ENCODE measurements at regions not wholly inside any gene's neighbourhood (a gene's known extent, or its start where the extent isn't known, plus 50 kb on each side); places are given as distances from the start of the nearest gene placed in this dataset.

DNA sequence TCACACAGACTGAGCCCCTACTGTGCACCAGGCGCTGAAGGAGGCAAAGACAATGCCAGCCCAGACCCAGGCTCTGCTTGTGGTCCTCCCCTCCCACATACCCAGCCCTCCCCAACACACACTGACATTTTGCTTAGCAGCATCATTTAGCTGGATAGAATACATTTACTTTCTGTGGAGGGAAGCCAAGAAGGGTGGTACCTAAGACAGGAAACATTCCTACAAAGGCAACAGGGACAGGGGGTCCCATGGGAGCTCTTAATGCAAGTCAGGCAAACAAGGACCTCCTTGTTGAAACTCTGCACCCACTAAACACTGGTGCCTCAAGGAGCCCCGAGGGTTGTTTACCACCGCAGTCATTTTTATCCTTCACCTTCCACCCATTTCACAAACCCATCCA, 77.0 kb upstream of the ZNF507 start:
- no peak for DNase-seq (ENCODE audit: low spot score)
- H3K36me3 Mint-ChIP-seq (ENCODE audit: low read depth, unreplicated experiment), result no peaks in the 10 kb centered on the region
- H3K27ac Mint-ChIP-seq (ENCODE audit: unreplicated experiment), result no peak overlapping the region
- no peaks in the 10 kb centered on the region for H3K4me1 Mint-ChIP-seq (ENCODE audit: unreplicated experiment)
- peaks cover 4% of the 10 kb centered on the region for H3K27me3 Mint-ChIP-seq (ENCODE audit: unreplicated experiment)
- TF ChIP-seq, protein P1, sequence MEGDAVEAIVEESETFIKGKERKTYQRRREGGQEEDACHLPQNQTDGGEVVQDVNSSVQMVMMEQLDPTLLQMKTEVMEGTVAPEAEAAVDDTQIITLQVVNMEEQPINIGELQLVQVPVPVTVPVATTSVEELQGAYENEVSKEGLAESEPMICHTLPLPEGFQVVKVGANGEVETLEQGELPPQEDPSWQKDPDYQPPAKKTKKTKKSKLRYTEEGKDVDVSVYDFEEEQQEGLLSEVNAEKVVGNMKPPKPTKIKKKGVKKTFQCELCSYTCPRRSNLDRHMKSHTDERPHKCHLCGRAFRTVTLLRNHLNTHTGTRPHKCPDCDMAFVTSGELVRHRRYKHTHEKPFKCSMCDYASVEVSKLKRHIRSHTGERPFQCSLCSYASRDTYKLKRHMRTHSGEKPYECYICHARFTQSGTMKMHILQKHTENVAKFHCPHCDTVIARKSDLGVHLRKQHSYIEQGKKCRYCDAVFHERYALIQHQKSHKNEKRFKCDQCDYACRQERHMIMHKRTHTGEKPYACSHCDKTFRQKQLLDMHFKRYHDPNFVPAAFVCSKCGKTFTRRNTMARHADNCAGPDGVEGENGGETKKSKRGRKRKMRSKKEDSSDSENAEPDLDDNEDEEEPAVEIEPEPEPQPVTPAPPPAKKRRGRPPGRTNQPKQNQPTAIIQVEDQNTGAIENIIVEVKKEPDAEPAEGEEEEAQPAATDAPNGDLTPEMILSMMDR (IDR thresholded peaks at IDR 0.05; ENCODE audit: unreplicated experiment), result no peak
- H3K9me3 Mint-ChIP-seq (ENCODE audit: unreplicated experiment), result no peaks in the 10 kb centered on the region
- no peak overlapping the region for H3K4me3 Mint-ChIP-seq (ENCODE audit: unreplicated experiment)

DNA sequence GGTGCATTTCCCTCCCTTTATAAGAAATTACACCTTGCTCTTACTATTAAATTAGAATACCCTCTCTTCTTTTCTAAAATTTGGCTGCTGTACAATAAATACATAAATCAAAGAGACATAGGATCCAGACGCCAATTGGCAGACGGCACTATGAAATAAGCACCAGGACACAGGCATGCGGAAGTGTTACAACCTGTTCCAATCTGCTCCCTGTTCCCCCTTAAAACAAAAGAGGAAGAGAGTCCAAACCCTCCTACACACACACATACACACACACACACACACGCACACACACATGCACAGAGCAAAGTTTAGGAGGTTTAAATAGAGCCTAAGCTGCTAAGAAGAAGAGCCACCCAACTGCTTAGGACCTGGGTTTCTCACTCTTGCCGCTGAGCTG, 75.6 kb upstream of the ZNF507 start:
- Mint-ChIP-seq H3K27me3 (ENCODE audit: unreplicated experiment) (peaks cover 4% of the 10 kb centered on the region), H3K27ac (ENCODE audit: unreplicated experiment) (no peak overlapping the region), H3K4me1 (ENCODE audit: unreplicated experiment) (no peaks in the 10 kb centered on the region), H3K9me3 (ENCODE audit: unreplicated experiment) (no peaks in the 10 kb centered on the region), H3K4me3 (ENCODE audit: unreplicated experiment) (no peak overlapping the region), H3K36me3 (ENCODE audit: low read depth, unreplicated experiment) (no peaks in the 10 kb centered on the region)
- DNase-seq (ENCODE audit: low spot score), result no peak
- TF ChIP-seq, protein P1 (IDR thresholded peaks at IDR 0.05; ENCODE audit: unreplicated experiment), result no peak

DNA sequence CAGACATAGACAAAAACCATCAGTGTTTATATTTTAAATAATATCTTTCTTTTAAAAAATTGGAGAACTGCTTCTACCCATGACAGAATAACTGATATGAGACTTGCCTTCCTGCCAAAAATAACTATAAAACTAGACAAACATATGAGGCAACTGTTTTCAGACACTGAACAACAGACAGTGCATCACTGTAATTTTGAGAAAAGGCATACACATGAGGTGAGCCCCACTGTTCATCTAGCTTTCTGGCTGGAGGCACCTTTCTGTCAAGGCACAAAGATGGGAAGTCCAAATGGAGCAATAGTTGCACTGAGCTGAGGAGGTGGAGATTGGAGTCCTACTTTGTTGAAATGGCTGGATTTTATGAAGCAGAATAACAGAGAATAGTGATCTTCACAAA, 71.9 kb upstream of the ZNF507 start:
- no peak for DNase-seq (ENCODE audit: low spot score)
- Mint-ChIP-seq H3K4me1 (ENCODE audit: unreplicated experiment) (no peaks in the 10 kb centered on the region), H3K27ac (ENCODE audit: unreplicated experiment) (no peak overlapping the region), H3K27me3 (ENCODE audit: unreplicated experiment) (peaks cover 2% of the 10 kb centered on the region), H3K9me3 (ENCODE audit: unreplicated experiment) (no peaks in the 10 kb centered on the region), H3K36me3 (ENCODE audit: low read depth, unreplicated experiment) (no peaks in the 10 kb centered on the region), H3K4me3 (ENCODE audit: unreplicated experiment) (no peak overlapping the region)
- TF ChIP-seq, protein P1 (IDR thresholded peaks at IDR 0.05; ENCODE audit: unreplicated experiment), result no peak

DNA sequence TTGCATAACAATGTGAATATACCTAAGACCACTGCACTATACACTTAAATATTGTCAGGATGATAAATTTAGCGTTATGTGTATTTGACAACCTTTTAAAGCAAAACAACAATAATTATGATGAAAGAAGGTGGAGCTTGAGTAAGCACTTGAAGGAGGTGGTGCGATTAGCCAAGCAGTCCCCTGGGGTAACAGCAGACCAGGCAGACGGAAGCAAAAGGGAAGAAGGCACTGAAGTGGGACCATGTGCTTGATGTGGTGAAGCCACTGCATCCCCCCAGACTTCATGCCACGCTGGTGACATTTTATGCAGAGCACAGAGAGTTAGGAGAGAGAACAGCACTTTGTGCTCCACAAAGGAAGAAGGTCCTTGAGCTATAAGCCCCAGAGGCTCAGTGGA, 58.3 kb upstream of the ZNF507 start:
- no peak overlapping the region for H3K27ac Mint-ChIP-seq (ENCODE audit: unreplicated experiment)
- DNase-seq (ENCODE audit: low spot score), result no peak
- H3K27me3 Mint-ChIP-seq (ENCODE audit: unreplicated experiment), result peaks cover 2% of the 10 kb centered on the region
- TF ChIP-seq, protein P1 (IDR thresholded peaks at IDR 0.05; ENCODE audit: unreplicated experiment), result no peak
- no peaks in the 10 kb centered on the region for H3K36me3 Mint-ChIP-seq (ENCODE audit: low read depth, unreplicated experiment)
- H3K9me3 Mint-ChIP-seq (ENCODE audit: unreplicated experiment), result no peaks in the 10 kb centered on the region
- no peak overlapping the region for H3K4me3 Mint-ChIP-seq (ENCODE audit: unreplicated experiment)
- H3K4me1 Mint-ChIP-seq (ENCODE audit: unreplicated experiment), result no peaks in the 10 kb centered on the region

DNA sequence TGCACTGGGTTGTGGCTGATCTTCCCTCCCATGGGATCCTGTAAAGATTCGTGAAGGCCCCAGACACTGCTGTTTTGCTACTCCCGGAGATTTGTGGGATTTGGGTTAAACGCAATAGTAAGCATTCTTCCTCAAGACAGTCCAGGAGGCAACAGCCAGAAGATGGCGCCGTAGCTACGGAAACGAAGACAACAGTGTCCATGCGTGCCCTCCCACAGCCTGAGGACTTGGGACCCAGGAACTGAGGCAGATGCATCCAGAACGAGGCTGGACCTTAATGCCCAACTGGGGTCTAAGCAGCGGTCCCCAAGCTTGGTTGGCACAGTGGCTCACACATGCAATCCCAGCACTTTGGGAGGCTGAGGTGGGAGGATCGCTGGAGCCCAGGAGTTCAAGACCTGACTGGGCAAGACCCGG, 57.6 kb upstream of the ZNF507 start:
- Mint-ChIP-seq H3K36me3 (ENCODE audit: low read depth, unreplicated experiment) (no peaks in the 10 kb centered on the region), H3K4me1 (ENCODE audit: unreplicated experiment) (no peaks in the 10 kb centered on the region), H3K27me3 (ENCODE audit: unreplicated experiment) (peaks cover 2% of the 10 kb centered on the region), H3K4me3 (ENCODE audit: unreplicated experiment) (no peak overlapping the region), H3K27ac (ENCODE audit: unreplicated experiment) (no peak overlapping the region), H3K9me3 (ENCODE audit: unreplicated experiment) (no peaks in the 10 kb centered on the region)
- peak; percentile 65 for DNase-seq (ENCODE audit: low spot score)
- TF ChIP-seq, protein P1 (IDR thresholded peaks at IDR 0.05; ENCODE audit: unreplicated experiment), result no peak

Measured in endothelial cell (in vitro differentiated cells).